ENCODE measurements at regions not wholly inside any gene's neighbourhood (a gene's known extent, or its start where the extent isn't known, plus 50 kb on each side); places are given as distances from the start of the nearest gene placed in this dataset.

DNA sequence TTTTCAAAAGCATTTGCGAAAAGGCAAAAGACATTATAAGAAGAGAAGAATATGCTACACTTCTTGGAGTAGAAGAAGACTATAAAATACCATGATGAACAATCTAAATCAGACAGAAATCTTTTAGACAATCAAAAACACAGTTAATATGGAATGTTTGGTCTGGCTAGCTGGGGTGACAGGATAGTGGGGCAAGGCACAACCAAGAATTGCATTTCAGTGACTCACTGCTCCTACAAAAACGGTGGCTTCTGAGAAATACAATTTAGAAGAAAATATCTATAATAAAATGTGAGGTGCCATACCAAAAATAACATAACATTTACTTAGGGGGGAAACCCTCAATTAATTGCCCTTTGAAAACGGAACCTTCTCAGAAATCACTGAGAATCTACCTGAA lies 363.4 kb downstream of the NPR3 start:
- no peaks in the 10 kb centered on the region for H3K27me3 ChIP-seq (ENCODE audit: control insufficient read depth, low read length)
- no peak overlapping the region for H3K4me3 ChIP-seq (ENCODE audit: low read length)
- TF ChIP-seq EZH2phosphoT487 (IDR thresholded peaks at IDR 0.05; ENCODE audit: borderline replicate concordance, low read length), result no peak
- TF ChIP-seq, protein P1, sequence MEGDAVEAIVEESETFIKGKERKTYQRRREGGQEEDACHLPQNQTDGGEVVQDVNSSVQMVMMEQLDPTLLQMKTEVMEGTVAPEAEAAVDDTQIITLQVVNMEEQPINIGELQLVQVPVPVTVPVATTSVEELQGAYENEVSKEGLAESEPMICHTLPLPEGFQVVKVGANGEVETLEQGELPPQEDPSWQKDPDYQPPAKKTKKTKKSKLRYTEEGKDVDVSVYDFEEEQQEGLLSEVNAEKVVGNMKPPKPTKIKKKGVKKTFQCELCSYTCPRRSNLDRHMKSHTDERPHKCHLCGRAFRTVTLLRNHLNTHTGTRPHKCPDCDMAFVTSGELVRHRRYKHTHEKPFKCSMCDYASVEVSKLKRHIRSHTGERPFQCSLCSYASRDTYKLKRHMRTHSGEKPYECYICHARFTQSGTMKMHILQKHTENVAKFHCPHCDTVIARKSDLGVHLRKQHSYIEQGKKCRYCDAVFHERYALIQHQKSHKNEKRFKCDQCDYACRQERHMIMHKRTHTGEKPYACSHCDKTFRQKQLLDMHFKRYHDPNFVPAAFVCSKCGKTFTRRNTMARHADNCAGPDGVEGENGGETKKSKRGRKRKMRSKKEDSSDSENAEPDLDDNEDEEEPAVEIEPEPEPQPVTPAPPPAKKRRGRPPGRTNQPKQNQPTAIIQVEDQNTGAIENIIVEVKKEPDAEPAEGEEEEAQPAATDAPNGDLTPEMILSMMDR (IDR thresholded peaks at IDR 0.05; ENCODE audit: low read depth, low read length, poor library complexity, severe bottlenecking), result no peak
- H3K4me2 ChIP-seq (ENCODE audit: low read length), result no peak overlapping the region
- no peaks in the 10 kb centered on the region for H4K20me1 ChIP-seq (ENCODE audit: control insufficient read depth, insufficient read depth, low read depth, low read length)
- no peaks in the 10 kb centered on the region for H3K79me2 ChIP-seq (ENCODE audit: control insufficient read depth, low read length)
- H3K9me2 ChIP-seq (replicated peaks; ENCODE audit: control insufficient read depth, low read length), result no peaks in the 10 kb centered on the region
- no peaks in the 10 kb centered on the region for H3K4me1 ChIP-seq (ENCODE audit: control insufficient read depth, low read length)
- H3K27ac ChIP-seq (ENCODE audit: low read depth, low read length), result no peak overlapping the region
- H3F3A ChIP-seq (ENCODE audit: control insufficient read depth, insufficient read depth), result no peaks in the 10 kb centered on the region
- no peaks in the 10 kb centered on the region for H3K9me3 ChIP-seq (ENCODE audit: control insufficient read depth, insufficient read depth, low read length)
- no peaks in the 10 kb centered on the region for H3K36me3 ChIP-seq (ENCODE audit: control insufficient read depth, low read length)

DNA sequence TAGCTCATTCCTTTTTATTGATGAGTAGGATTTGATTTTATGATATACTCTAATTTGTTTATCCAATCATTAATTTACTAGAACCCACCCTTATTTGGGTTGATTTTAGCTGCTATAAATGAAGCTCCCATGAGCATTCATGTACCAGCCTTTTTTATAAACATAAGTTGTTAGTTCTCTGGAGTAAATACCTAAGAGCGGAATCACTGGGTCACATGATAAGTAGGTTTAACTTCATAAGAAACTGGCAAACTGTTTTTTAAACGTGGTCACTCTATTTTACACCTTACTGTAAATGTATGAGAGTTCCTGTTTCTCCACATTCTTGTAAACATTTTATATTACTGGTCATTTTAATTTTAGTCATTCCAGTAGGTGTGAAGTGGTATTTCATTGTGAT lies 364.6 kb downstream of the NPR3 start:
- H3K27me3 ChIP-seq (ENCODE audit: control insufficient read depth, low read length), result no peaks in the 10 kb centered on the region
- H3F3A ChIP-seq (ENCODE audit: control insufficient read depth, insufficient read depth), result no peaks in the 10 kb centered on the region
- H3K4me3 ChIP-seq (ENCODE audit: low read length), result no peak overlapping the region
- no peak overlapping the region for H3K4me2 ChIP-seq (ENCODE audit: low read length)
- H3K36me3 ChIP-seq (ENCODE audit: control insufficient read depth, low read length), result no peaks in the 10 kb centered on the region
- no peaks in the 10 kb centered on the region for H3K9me2 ChIP-seq (replicated peaks; ENCODE audit: control insufficient read depth, low read length)
- TF ChIP-seq EZH2phosphoT487 (IDR thresholded peaks at IDR 0.05; ENCODE audit: borderline replicate concordance, low read length), result no peak
- TF ChIP-seq, protein P1 (IDR thresholded peaks at IDR 0.05; ENCODE audit: low read depth, low read length, poor library complexity, severe bottlenecking), result no peak
- H3K4me1 ChIP-seq (ENCODE audit: control insufficient read depth, low read length), result no peaks in the 10 kb centered on the region
- H3K9me3 ChIP-seq (ENCODE audit: control insufficient read depth, insufficient read depth, low read length), result no peaks in the 10 kb centered on the region
- H3K27ac ChIP-seq (ENCODE audit: low read depth, low read length), result no peak overlapping the region
- no peaks in the 10 kb centered on the region for H4K20me1 ChIP-seq (ENCODE audit: control insufficient read depth, insufficient read depth, low read depth, low read length)
- no peaks in the 10 kb centered on the region for H3K79me2 ChIP-seq (ENCODE audit: control insufficient read depth, low read length)

DNA sequence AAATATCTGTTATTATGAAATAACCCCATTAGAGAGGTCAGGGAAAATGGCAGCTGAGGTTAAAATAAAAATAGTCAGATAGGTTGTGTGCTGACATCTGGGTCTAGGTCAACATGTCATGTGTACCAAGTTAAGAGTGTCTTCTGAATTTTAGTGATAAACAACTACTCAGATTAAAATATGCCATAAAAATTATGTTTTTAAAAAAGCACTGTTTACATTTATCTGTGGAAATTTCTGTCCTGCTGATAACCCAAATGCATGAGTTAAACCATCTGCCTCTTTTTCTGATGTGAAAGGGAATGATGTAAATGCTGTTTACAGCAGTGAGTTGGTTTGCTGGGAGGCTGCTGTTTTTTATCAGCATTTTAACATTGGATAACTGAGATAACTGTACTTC lies 361.2 kb upstream of the TARS1 start:
- Histone ChIP-seq H3K4me1 (ENCODE audit: control insufficient read depth, low read length) (no peaks in the 10 kb centered on the region), H3K9me2 (replicated peaks; ENCODE audit: control insufficient read depth, low read length) (no peaks in the 10 kb centered on the region), H3K4me3 (ENCODE audit: low read length) (no peak overlapping the region), H3K79me2 (ENCODE audit: control insufficient read depth, low read length) (no peaks in the 10 kb centered on the region), H4K20me1 (ENCODE audit: control insufficient read depth, insufficient read depth, low read depth, low read length) (no peaks in the 10 kb centered on the region), H3F3A (ENCODE audit: control insufficient read depth, insufficient read depth) (no peaks in the 10 kb centered on the region), H3K4me2 (ENCODE audit: low read length) (no peak overlapping the region), H3K36me3 (ENCODE audit: control insufficient read depth, low read length) (no peaks in the 10 kb centered on the region), H3K9me3 (ENCODE audit: control insufficient read depth, insufficient read depth, low read length) (no peaks in the 10 kb centered on the region), H3K27me3 (ENCODE audit: control insufficient read depth, low read length) (no peaks in the 10 kb centered on the region), H3K27ac (ENCODE audit: low read depth, low read length) (no peak overlapping the region)
- no peak for TF ChIP-seq EZH2phosphoT487 (IDR thresholded peaks at IDR 0.05; ENCODE audit: borderline replicate concordance, low read length)
- TF ChIP-seq, protein P1 (IDR thresholded peaks at IDR 0.05; ENCODE audit: low read depth, low read length, poor library complexity, severe bottlenecking), result no peak

DNA sequence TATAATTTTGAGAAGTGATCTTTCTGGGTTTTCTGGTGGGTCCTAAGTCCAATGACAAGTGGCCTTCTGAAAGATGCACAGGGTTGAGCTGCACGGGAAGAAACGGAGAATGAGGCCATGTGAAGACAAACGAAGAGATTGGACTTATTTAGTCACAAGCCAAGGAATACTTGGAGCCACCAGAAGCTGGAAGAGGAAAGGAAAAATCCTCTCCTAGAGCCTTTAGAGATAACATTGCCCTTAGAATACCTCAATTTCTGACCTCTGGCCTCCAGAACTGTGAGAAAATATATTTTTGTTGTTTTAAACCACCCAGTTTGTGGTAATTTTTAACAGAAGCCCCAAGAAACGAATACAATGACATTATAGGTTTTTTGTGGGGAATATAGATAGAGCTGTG lies 360.5 kb upstream of the TARS1 start:
- TF ChIP-seq, protein P1 (IDR thresholded peaks at IDR 0.05; ENCODE audit: low read depth, low read length, poor library complexity, severe bottlenecking), result no peak
- TF ChIP-seq EZH2phosphoT487 (IDR thresholded peaks at IDR 0.05; ENCODE audit: borderline replicate concordance, low read length), result no peak
- no peaks in the 10 kb centered on the region for H3K4me1 ChIP-seq (ENCODE audit: control insufficient read depth, low read length)
- no peak overlapping the region for H3K27ac ChIP-seq (ENCODE audit: low read depth, low read length)
- no peaks in the 10 kb centered on the region for H3K9me3 ChIP-seq (ENCODE audit: control insufficient read depth, insufficient read depth, low read length)
- H3K36me3 ChIP-seq (ENCODE audit: control insufficient read depth, low read length), result no peaks in the 10 kb centered on the region
- no peaks in the 10 kb centered on the region for H3F3A ChIP-seq (ENCODE audit: control insufficient read depth, insufficient read depth)
- H3K4me2 ChIP-seq (ENCODE audit: low read length), result no peak overlapping the region
- H3K79me2 ChIP-seq (ENCODE audit: control insufficient read depth, low read length), result no peaks in the 10 kb centered on the region
- no peaks in the 10 kb centered on the region for H4K20me1 ChIP-seq (ENCODE audit: control insufficient read depth, insufficient read depth, low read depth, low read length)
- H3K9me2 ChIP-seq (replicated peaks; ENCODE audit: control insufficient read depth, low read length), result no peaks in the 10 kb centered on the region
- no peak overlapping the region for H3K4me3 ChIP-seq (ENCODE audit: low read length)
- H3K27me3 ChIP-seq (ENCODE audit: control insufficient read depth, low read length), result no peaks in the 10 kb centered on the region

All from DOHH2 (cell line).